GM12878 (cell line): ENCODE measurements at regions not wholly inside any gene's neighbourhood (a gene's known extent, or its start where the extent isn't known, plus 50 kb on each side); places are given as distances from the start of the nearest gene placed in this dataset.

ENCODE experiments used
- ATAC-seq: fragments of 200-7000 bp; cut with Tn5 transposase; 3 replicates; pipeline ENCODE4 v1.9.1; 2020; ENCODE audit warnings: mild to moderate bottlenecking, moderate library complexity
- BruUV-seq: library from RNA; stranded (reverse); fragments of 400-500 nt; replicated peaks from 2 replicates; lab custom pipeline; 2021; lab: Mats Ljungman, UMichigan
- CTCF ChIA-PET: fragments of 300-600 bp; sonication (Branson Sonifier 250); formaldehyde crosslinking; extraction: SDS; loops from one replicate; lab custom pipeline; 2021; ENCODE audit warnings: inconsistent platforms; lab: Yijun Ruan, JAX
- POLR2A ChIA-PET: fragments of 350-600 bp; formaldehyde crosslinking; extraction: SDS; loops from one replicate; lab custom pipeline; 2021; ENCODE audit warnings: inconsistent platforms; lab: Charles Lee
- RAD21 ChIA-PET: fragments of 300-600 bp; sonication (Branson Sonifier 250); formaldehyde crosslinking; loops from one replicate; lab custom pipeline; 2023; ENCODE audit warnings: antibody characterized with exemption; ENCODE audit not compliant: unreplicated experiment; lab: Charles Lee
- SMC1A ChIA-PET: fragments of 300-600 bp; sonication (Branson Sonifier 250); formaldehyde crosslinking; loops from one replicate; lab custom pipeline; 2023; ENCODE audit not compliant: unreplicated experiment, uncharacterized antibody; lab: Charles Lee
- DNase-seq: peaks from one replicate; pipeline ENCODE4 v3.0.0-alpha.2; 2011; ENCODE audit warnings: low read depth, low spot score
- FAIRE-seq: peaks from 3 replicates; lab custom pipeline; 2011; peaks lifted over from hg19 to GRCh38; lab: Jason Lieb, UNC
- H2AFZ ChIP-seq: 2 replicates; pipeline ENCODE4 v1.6.0; 2011; ENCODE audit warnings: low read depth, low read length, control low read depth; ENCODE audit not compliant: control insufficient read depth
- H3K27ac ChIP-seq: 2 replicates; pipeline ENCODE4 v1.5.1; 2011; ENCODE audit warnings: control low read depth; ENCODE audit not compliant: control insufficient read depth, insufficient read depth
- H3K27me3 ChIP-seq, 2 experiments: replicated peaks in 1 of 2; 2 replicates each; pipeline versions ENCODE4 v1.6.0 to v1.6.1; 2011; ENCODE audit warnings: low read length in 1 of 2; ENCODE audit not compliant: control insufficient read depth in 2 of 2, insufficient read depth in 2 of 2
- H3K36me3 ChIP-seq, 2 experiments: 2 replicates each; pipeline ENCODE4 v1.5.1; 2011; ENCODE audit warnings: low read length in 1 of 2; ENCODE audit not compliant: control insufficient read depth in 2 of 2, insufficient read depth in 2 of 2
- H3K4me1 ChIP-seq: 2 replicates; pipeline ENCODE4 v1.6.1; 2011; ENCODE audit warnings: mild to moderate bottlenecking, low read length, moderate library complexity, mixed read lengths; ENCODE audit not compliant: control insufficient read depth, insufficient read depth
- H3K4me2 ChIP-seq: 2 replicates; pipeline ENCODE4 v1.6.0; 2011; ENCODE audit warnings: control low read depth; ENCODE audit not compliant: control insufficient read depth, insufficient read depth
- H3K4me3 ChIP-seq: fragments of 200-600 bp; sonication (generic); 2 replicates; pipeline ENCODE4 v1.5.1; 2016
- H3K79me2 ChIP-seq: 2 replicates; pipeline ENCODE4 v1.6.0; 2011; ENCODE audit warnings: low read length; ENCODE audit not compliant: control insufficient read depth, insufficient read depth
- H3K9ac ChIP-seq: 2 replicates; pipeline ENCODE4 v1.8.0; 2011; ENCODE audit warnings: low read length, control low read depth, mixed read lengths; ENCODE audit not compliant: control insufficient read depth, insufficient read depth
- H3K9me3 ChIP-seq: replicated peaks from 3 replicates; pipeline ENCODE4 v1.5.1; 2011; ENCODE audit warnings: mild to moderate bottlenecking, low read length; ENCODE audit not compliant: control insufficient read depth, insufficient read depth
- H4K20me1 ChIP-seq: 2 replicates; pipeline ENCODE4 v1.6.0; 2011; ENCODE audit not compliant: control insufficient read depth, insufficient read depth
- CBX5 ChIP-seq: sonication (generic); IDR thresholded peaks from 2 replicates; pipeline ENCODE4 v1.6.1; 2016; ENCODE audit warnings: low read depth, moderate library complexity, mild to moderate bottlenecking, inconsistent platforms
- CHD2 ChIP-seq: IDR thresholded peaks from 2 replicates; pipeline ENCODE4 v1.6.1; 2011; ENCODE audit warnings: low read depth, low read length, improper control_type of control experiment, borderline replicate concordance
- CREB1 ChIP-seq: IDR thresholded peaks from 2 replicates; pipeline ENCODE4 v1.6.1; 2012; ENCODE audit warnings: low read depth, mild to moderate bottlenecking, inconsistent platforms
- E2F8 ChIP-seq: fragments of 450-650 bp; IDR thresholded peaks from 2 replicates; pipeline ENCODE4 v1.6.1; 2018; ENCODE audit warnings: mild to moderate bottlenecking, low read depth, moderate library complexity; ENCODE audit not compliant: partially characterized antibody
- FOXM1 ChIP-seq: IDR thresholded peaks from 2 replicates; pipeline ENCODE4 v1.6.1; 2012; ENCODE audit warnings: low read depth, mild to moderate bottlenecking, inconsistent platforms, low read length, moderate library complexity
- GABPA ChIP-seq: IDR thresholded peaks from 2 replicates; pipeline ENCODE4 v1.6.1; 2014; ENCODE audit warnings: antibody characterized with exemption, low read depth, mild to moderate bottlenecking, inconsistent platforms
- IKZF2 ChIP-seq, 2 experiments: fragments of 450-650 bp; IDR thresholded peaks; 2 replicates each; pipeline ENCODE4 v1.6.1; 2017; ENCODE audit warnings: mild to moderate bottlenecking in 2 of 2, moderate library complexity in 2 of 2
- NFIC ChIP-seq: IDR thresholded peaks from 2 replicates; pipeline ENCODE4 v1.6.1; 2012; ENCODE audit warnings: low read depth, mild to moderate bottlenecking, inconsistent platforms, low read length, moderate library complexity
- NFXL1 ChIP-seq: fragments of 450-650 bp; IDR thresholded peaks from 2 replicates; pipeline ENCODE4 v1.6.1; 2017; ENCODE audit warnings: antibody characterized with exemption, mild to moderate bottlenecking, borderline replicate concordance
- NRF1 ChIP-seq: conservative IDR thresholded peaks from 2 replicates; pipeline ENCODE4 v1.6.1; 2011; ENCODE audit warnings: mild to moderate bottlenecking, low read depth, low read length, improper control_type of control experiment
- POLR2AphosphoS2 ChIP-seq: IDR thresholded peaks from 2 replicates; pipeline ENCODE4 v1.6.1; 2011; ENCODE audit warnings: low read depth, mild to moderate bottlenecking, low read length, improper control_type of control experiment, moderate library complexity
- RAD21 ChIP-seq: IDR thresholded peaks from 2 replicates; pipeline ENCODE4 v1.6.1; 2011; ENCODE audit warnings: mild to moderate bottlenecking, low read depth, low read length, moderate library complexity; ENCODE audit not compliant: insufficient read depth
- RB1 ChIP-seq: fragments of 450-650 bp; formaldehyde crosslinking; IDR thresholded peaks from 2 replicates; pipeline ENCODE4 v1.6.1; 2017; ENCODE audit warnings: mild to moderate bottlenecking, borderline replicate concordance
- RBBP5 ChIP-seq: fragments of 200-600 bp; sonication (generic); conservative IDR thresholded peaks from 2 replicates; pipeline ENCODE4 v1.6.1; 2016
- SMAD5 ChIP-seq: IDR thresholded peaks from 2 replicates; pipeline ENCODE4 v1.6.1; 2016; ENCODE audit warnings: antibody characterized with exemption, low read depth
- WRNIP1 ChIP-seq: IDR thresholded peaks from 2 replicates; pipeline ENCODE4 v1.6.1; 2011; ENCODE audit warnings: low read depth, low read length, improper control_type of control experiment, borderline replicate concordance
- ZNF592 ChIP-seq: fragments of 450-650 bp; IDR thresholded peaks from 2 replicates; pipeline ENCODE4 v1.6.1; 2017; ENCODE audit warnings: mild to moderate bottlenecking, moderate library complexity
- WGBS: methylation state at CpG from one replicate; pipeline ENCODE4 v1.1.6; 2016; ENCODE audit warnings: low lambda C conversion rate; ENCODE audit not compliant: insufficient replicate concordance, insufficient coverage; ENCODE audit errors: missing lambda C conversion rate; 5-methylcytosine and 5-hydroxymethylcytosine counted together
- in situ Hi-C: fragments of 300-500 bp; cut with MboI; formaldehyde crosslinking; loops from 9 replicates; pipeline ENCODE4 v1.14.3; 2018; ENCODE audit warnings: mixed read lengths
- intact Hi-C: fragments of 100-400 bp; cut with micrococcal nuclease; formaldehyde crosslinking; loops from one replicate; pipeline ENCODE4 v1.14.2; 2022; ENCODE audit not compliant: unreplicated experiment

GRCh38 chr1:2890221-2890850, 88.8 kb upstream of the TTC34 start:
- Histone ChIP-seq H3K9ac (no peak overlapping the region), H2AFZ (no peak overlapping the region), H3K9me3 (no peaks in the 10 kb centered on the region; the same call in 2 of the 3 replicates), H4K20me1 (no peaks in the 10 kb centered on the region), H3K36me3 (no peaks in the 10 kb centered on the region), H3K4me2 (no peak overlapping the region), H3K79me2 (no peaks in the 10 kb centered on the region), H3K4me1 (no peaks in the 10 kb centered on the region), H3K27me3 (no peaks in the 10 kb centered on the region), H3K27ac (no peak overlapping the region), H3K4me3 (no peak overlapping the region)
- intact Hi-C loops = no loop called here
- BruUV-seq = no TSS peak
- SMC1A ChIA-PET = no interaction called here
- CTCF ChIA-PET = no interaction called here
- RAD21 ChIA-PET = no interaction called here
- ATAC-seq = no peak
- WGBS = 11% methylated on average over 13 of the region's 14 CpGs
- in situ Hi-C loops = no loop called here
- FAIRE-seq = no peak
- POLR2A ChIA-PET = no interaction called here
- no peak for DNase-seq
- no peak for TF ChIP-seq GABPA
- no peak for TF ChIP-seq CHD2
- TF ChIP-seq WRNIP1 = no peak
- no peak for TF ChIP-seq NFXL1
- TF ChIP-seq FOXM1 = no peak
- no peak for TF ChIP-seq CREB1
- no peak for TF ChIP-seq RBBP5
- TF ChIP-seq CBX5 = no peak
- TF ChIP-seq E2F8 = no peak
- no peak for TF ChIP-seq RAD21
- no peak for TF ChIP-seq IKZF2 (IDR thresholded peaks at IDR 0.05)
- no peak for TF ChIP-seq NRF1
- TF ChIP-seq NFIC = no peak
- no peak for TF ChIP-seq POLR2AphosphoS2
- no peak for TF ChIP-seq SMAD5
- TF ChIP-seq RB1 = no peak
- TF ChIP-seq ZNF592 = no peak
